ENCODE measurements at regions not wholly inside any gene's neighbourhood (a gene's known extent, or its start where the extent isn't known, plus 50 kb on each side); places are given as distances from the start of the nearest gene placed in this dataset.
A peak's percentile ranks its signal among the peaks of the same experiment; 100 is the strongest.

DNA sequence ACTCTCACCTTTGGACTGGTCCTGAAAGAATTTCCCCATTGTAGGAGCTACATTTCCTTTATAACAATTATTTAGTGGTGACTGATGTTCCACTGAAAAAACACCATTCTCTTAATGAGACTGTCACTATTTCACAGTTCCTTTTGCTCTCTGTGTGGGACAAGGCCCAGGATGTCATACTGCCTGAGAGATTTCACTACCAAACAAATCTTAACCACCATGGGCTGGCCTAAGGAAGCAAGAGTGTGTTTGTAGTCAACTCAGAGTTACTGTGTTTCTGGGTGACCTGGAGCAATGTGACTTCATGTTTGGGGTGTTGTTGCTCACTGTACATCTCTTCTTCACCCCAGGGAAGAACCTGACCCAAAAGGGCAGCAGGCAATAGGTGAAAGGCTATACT is 50.1 kb upstream of the ZNF608 start:
- no peak for TF ChIP-seq POLR2AphosphoS5 (IDR thresholded peaks at IDR 0.05; ENCODE audit: low read depth, low read length)
- TF ChIP-seq TAF1 (IDR thresholded peaks at IDR 0.05; ENCODE audit: borderline replicate concordance, low read depth, low read length), result no peak
- no peak for TF ChIP-seq POLR2A (IDR thresholded peaks at IDR 0.05; ENCODE audit: low read depth, low read length)
- peak; percentile 66 for FAIRE-seq
- DNase-seq (ENCODE audit: insufficient read length), result peak; percentile 13

- no peak for DNase-seq (ENCODE audit: insufficient read length)
- FAIRE-seq, result no peak
- no peak for TF ChIP-seq POLR2A (IDR thresholded peaks at IDR 0.05; ENCODE audit: low read depth, low read length)
- no peak for TF ChIP-seq TAF1 (IDR thresholded peaks at IDR 0.05; ENCODE audit: borderline replicate concordance, low read depth, low read length)
Measured at GRCh38 chr5:124797665-124798087, 51.2 kb upstream of the ZNF608 start.

DNA sequence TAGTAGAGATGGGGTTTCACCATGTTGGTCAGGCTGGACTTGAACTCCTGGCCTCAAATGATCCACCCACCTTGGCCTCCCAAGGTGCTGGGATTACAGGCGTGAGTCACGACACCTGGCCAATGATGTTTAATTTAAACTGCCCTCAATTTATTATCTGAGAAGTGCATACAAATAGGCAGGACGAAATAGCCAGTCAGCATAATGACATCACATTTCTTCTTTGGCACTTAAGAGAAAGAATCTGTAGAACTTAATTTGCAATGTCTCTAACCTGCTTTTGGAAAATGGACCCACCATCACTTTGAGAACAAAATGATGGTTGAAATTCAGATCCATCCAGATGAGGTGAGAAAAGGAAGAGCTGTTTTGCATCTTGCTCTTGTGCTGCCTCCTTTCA is 52.5 kb upstream of the ZNF608 start:
- TF ChIP-seq TAF1 (IDR thresholded peaks at IDR 0.05; ENCODE audit: borderline replicate concordance, low read depth, low read length) (no peak), POLR2A (IDR thresholded peaks at IDR 0.05; ENCODE audit: low read depth, low read length) (no peak), POLR2AphosphoS5 (IDR thresholded peaks at IDR 0.05; ENCODE audit: low read depth, low read length) (no peak)
- FAIRE-seq, result no peak
- no peak for DNase-seq (ENCODE audit: insufficient read length)

DNA sequence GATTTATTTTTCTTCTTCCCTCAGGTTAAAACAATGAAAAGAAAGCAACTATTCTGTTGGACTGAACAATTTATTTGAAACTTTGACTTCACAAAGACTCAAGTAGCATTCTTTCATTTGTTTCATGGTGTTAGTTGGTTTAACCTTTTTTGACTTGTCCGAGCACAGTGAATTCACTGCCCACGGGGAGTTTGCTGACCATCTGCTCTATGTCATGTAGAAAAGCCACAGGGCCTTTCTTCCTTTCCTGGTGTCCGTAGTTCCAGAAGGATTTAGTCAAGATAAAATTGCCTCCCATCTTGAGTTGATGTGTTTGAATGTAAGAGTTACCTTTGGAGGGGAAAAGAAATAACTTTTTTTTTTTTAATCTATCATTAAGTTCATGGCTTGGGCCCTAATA is 55.1 kb upstream of the ZNF608 start:
- DNase-seq (ENCODE audit: insufficient read length) (no peak), FAIRE-seq (no peak)
- TF ChIP-seq POLR2A (IDR thresholded peaks at IDR 0.05; ENCODE audit: low read depth, low read length) (no peak), TAF1 (IDR thresholded peaks at IDR 0.05; ENCODE audit: borderline replicate concordance, low read depth, low read length) (no peak), POLR2AphosphoS5 (IDR thresholded peaks at IDR 0.05; ENCODE audit: low read depth, low read length) (no peak)

- no peak for DNase-seq (ENCODE audit: insufficient read length)
- no peak for TF ChIP-seq TAF1 (IDR thresholded peaks at IDR 0.05; ENCODE audit: borderline replicate concordance, low read depth, low read length)
- no peak for TF ChIP-seq POLR2A (IDR thresholded peaks at IDR 0.05; ENCODE audit: low read depth, low read length)
- TF ChIP-seq POLR2AphosphoS5 (IDR thresholded peaks at IDR 0.05; ENCODE audit: low read depth, low read length), result no peak
- FAIRE-seq, result no peak
Measured at GRCh38 chr5:124803617-124804323, 57.3 kb upstream of the ZNF608 start.

GRCh38 chr5:124806026-124806372 is 59.6 kb upstream of the ZNF608 start:
- TF ChIP-seq POLR2A (IDR thresholded peaks at IDR 0.05; ENCODE audit: low read depth, low read length) (no peak), TAF1 (IDR thresholded peaks at IDR 0.05; ENCODE audit: borderline replicate concordance, low read depth, low read length) (no peak), POLR2AphosphoS5 (IDR thresholded peaks at IDR 0.05; ENCODE audit: low read depth, low read length) (no peak)
- DNase-seq (ENCODE audit: insufficient read length), result no peak
- no peak for FAIRE-seq

DNA sequence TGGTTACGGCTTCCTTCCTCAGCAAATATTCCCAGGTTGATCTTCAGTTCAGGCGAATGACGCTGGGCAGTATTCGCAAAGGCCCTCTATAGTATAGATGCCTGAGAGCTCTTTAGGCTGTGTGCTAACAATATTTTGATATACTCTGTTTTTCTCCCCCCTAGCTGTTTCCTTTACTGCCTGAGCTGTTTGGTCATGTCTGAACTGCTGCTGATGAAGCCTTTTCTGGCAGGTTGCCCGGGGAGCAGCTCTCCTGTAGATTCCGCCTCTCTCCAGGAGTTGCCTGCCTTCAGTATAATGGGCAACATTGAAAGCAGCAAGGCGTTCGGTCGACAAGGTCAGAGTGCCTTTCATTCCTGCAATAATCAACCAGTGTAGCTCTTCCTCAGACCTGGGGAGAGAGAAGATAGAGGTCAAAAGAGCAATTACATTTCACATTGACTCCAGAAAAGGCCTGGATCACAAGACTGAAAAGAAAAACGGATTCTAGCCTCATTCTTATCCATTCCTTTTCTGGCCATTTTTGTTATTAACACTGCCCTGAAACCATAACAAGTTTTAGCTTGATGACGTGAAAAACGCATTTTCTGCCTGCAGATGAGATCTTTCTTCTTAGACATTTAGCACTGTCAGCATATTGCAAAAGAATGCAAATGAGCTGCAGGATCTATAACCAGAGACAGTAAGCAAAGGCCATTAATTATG is 60.1 kb upstream of the ZNF608 start:
- DNase-seq (ENCODE audit: insufficient read length) (no peak), FAIRE-seq (no peak)
- TF ChIP-seq TAF1 (IDR thresholded peaks at IDR 0.05; ENCODE audit: borderline replicate concordance, low read depth, low read length) (no peak), POLR2AphosphoS5 (IDR thresholded peaks at IDR 0.05; ENCODE audit: low read depth, low read length) (no peak), POLR2A (IDR thresholded peaks at IDR 0.05; ENCODE audit: low read depth, low read length) (no peak)

DNA sequence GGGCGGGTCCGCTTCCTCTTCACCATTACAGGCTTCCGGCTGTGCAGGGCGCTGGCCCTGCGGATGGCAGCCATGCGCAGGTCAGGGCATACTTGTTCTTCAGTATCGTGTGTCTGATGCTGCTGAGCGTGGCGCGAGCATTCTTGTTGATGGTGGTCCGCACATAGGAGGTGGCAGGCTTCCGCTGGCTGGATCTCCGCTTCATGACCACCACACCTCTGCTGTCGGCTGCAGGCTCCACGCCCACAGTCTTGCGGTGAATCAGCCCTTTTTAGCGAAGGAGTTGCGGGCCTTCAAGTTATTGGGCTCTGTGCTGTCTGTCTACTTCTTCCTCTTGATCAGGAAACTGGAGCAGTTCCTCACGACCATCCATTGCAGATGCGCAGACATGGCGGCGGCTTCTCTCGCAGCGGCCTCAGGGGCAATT is 62.4 kb upstream of the ZNF608 start:
- no peak for TF ChIP-seq TAF1 (IDR thresholded peaks at IDR 0.05; ENCODE audit: borderline replicate concordance, low read depth, low read length)
- TF ChIP-seq POLR2A (IDR thresholded peaks at IDR 0.05; ENCODE audit: low read depth, low read length), result no peak
- TF ChIP-seq POLR2AphosphoS5 (IDR thresholded peaks at IDR 0.05; ENCODE audit: low read depth, low read length), result no peak
- FAIRE-seq (no peak), DNase-seq (ENCODE audit: insufficient read length) (no peak)

- DNase-seq (ENCODE audit: insufficient read length) (no peak), FAIRE-seq (no peak)
- TF ChIP-seq POLR2AphosphoS5 (IDR thresholded peaks at IDR 0.05; ENCODE audit: low read depth, low read length) (no peak), TAF1 (IDR thresholded peaks at IDR 0.05; ENCODE audit: borderline replicate concordance, low read depth, low read length) (no peak), POLR2A (IDR thresholded peaks at IDR 0.05; ENCODE audit: low read depth, low read length) (no peak)
Measured at GRCh38 chr5:124810396-124811006, 64.1 kb upstream of the ZNF608 start.

DNA sequence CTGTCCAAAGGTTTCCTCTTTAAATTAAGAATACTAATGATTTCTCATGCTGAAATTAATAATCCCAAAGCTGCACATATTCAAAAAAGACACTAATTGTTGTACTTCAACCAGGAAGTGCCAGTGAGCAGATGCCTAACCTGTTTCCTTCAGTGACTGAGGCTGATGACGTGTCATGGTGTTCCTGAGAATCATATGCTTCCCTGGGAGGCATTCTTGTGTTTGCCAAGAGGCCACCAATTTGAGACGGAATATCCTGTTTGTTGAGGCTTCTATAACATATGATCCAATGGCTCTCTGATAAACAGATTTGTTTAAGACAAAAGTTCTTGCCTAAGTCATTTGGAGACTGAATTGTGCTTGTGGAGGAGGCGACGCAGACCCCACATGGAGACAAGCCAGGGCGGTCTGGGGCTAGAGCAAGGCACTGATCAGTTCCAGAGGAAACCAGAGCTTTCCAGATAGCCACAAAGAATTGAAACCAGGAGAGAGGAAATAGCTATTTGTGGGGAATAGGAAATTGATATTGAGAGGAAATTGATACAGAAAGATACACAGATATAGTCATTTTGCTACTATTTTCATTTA is 66.4 kb upstream of the ZNF608 start:
- DNase-seq (ENCODE audit: insufficient read length) (no peak), FAIRE-seq (no peak)
- TF ChIP-seq TAF1 (IDR thresholded peaks at IDR 0.05; ENCODE audit: borderline replicate concordance, low read depth, low read length) (no peak), POLR2AphosphoS5 (IDR thresholded peaks at IDR 0.05; ENCODE audit: low read depth, low read length) (no peak), POLR2A (IDR thresholded peaks at IDR 0.05; ENCODE audit: low read depth, low read length) (no peak)

GRCh38 chr5:124816381-124816780 is 69.9 kb upstream of the ZNF608 start:
- no peak for DNase-seq (ENCODE audit: insufficient read length)
- no peak for FAIRE-seq
- TF ChIP-seq POLR2AphosphoS5 (IDR thresholded peaks at IDR 0.05; ENCODE audit: low read depth, low read length) (no peak), TAF1 (IDR thresholded peaks at IDR 0.05; ENCODE audit: borderline replicate concordance, low read depth, low read length) (no peak), POLR2A (IDR thresholded peaks at IDR 0.05; ENCODE audit: low read depth, low read length) (no peak)

Measured in GM12892 (cell line).